ENCODE measurements at regions not wholly inside any gene's neighbourhood (a gene's known extent, or its start where the extent isn't known, plus 50 kb on each side); places are given as distances from the start of the nearest gene placed in this dataset.
A peak's percentile ranks its signal among the peaks of the same experiment; 100 is the strongest.

DNA sequence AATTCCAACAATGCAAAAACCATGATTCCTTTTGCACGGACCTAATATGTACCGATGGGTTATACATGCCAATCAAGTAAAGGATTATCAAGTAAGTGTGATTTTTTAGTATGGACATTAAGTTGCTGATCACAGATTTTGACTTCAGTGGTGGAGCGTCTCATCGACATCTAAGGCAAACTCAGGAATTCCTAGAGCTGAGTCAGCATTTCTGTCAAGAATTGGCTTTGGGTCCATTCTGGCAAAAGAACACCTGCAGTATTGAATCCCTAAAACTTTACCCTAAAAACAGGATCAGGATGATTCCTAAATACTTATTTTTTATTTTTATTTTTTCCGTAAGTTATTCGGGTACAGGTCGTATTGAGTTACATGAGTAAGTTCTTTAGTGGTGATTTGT lies 83.6 kb downstream of the HPGD start:
- DNase-seq, result no peak

- no peak for DNase-seq
These were observed 84.5 kb downstream of the HPGD start for GRCh38 chr4:174437749-174438148.

- DNase-seq, result peak; percentile 49
These were observed 85.0 kb downstream of the HPGD start for GRCh38 chr4:174437324-174437723.

GRCh38 chr4:174436377-174436776 lies 85.9 kb downstream of the HPGD start:
- DNase-seq, result no peak

DNA sequence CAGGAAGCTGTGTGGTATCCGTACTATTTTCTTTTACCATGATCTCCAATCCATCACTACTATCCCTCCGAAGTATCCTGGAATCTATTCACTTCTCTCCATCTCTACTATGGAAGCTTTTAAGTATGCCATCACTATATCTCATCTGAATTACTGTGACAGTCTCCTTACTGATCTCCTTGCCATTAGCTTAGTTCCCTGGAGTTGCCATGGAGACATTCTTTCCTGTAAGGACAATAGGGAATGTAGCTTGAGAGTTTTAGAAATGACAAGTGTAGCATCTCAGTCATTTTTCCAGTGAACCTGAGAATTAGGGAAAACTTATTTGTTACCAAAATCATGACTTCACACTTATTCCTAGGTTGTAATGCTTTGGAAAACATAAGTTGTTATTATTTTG lies 86.3 kb downstream of the HPGD start:
- DNase-seq, result no peak

DNA sequence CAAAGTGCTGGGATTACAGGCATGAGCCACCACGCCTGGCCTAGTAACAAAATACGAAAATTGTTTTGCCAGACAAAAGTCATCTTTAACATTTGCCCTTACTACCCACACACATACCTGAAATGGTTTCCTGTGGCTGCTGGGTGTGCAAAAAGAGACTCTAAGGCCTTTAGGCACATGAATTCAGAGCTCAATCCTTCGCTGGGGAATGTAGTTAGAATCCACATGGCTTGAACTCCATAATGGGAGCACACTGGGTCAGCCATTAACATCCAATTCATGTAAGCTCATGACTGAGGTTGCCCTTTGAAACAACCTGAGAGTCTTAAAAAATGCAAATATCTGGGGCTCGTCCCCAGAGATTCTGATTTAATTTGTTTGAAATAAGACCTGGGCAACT lies 87.8 kb downstream of the HPGD start:
- no peak for DNase-seq

- DNase-seq, result no peak
These were observed 91.7 kb downstream of the HPGD start for GRCh38 chr4:174430576-174430975.

DNA sequence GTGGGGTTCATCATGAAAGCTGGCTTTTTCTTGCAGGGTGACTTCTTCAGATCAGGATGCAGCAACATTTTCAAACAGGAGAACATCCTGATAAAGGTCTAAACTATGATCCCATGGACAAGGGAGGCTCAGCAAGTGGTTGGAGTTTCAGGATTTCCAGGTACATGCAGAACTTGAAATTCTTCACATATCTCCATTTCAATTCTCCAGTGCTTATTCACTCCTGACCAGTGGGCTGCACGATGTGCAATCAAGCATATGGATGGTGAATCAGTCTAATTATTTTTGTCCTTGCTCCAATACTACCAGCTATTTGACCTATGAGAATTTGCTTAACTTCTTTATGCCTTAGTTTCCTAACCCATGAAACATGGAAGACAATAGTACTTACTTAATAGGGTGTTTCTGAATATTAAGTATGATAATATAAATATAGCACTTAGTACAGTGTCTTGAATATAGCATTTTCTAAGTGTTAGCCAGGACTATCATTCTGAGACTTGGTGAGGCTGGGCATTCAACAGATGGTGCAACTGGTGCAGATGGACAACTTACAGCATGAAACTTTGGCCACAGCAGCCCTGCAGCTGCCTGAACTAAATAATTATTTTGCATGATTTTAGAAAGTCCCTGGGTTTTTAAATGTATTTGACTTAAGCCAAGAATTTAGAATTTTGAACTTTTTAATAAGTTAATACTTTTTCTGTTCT lies 92.4 kb downstream of the HPGD start:
- DNase-seq, result no peak

DNA sequence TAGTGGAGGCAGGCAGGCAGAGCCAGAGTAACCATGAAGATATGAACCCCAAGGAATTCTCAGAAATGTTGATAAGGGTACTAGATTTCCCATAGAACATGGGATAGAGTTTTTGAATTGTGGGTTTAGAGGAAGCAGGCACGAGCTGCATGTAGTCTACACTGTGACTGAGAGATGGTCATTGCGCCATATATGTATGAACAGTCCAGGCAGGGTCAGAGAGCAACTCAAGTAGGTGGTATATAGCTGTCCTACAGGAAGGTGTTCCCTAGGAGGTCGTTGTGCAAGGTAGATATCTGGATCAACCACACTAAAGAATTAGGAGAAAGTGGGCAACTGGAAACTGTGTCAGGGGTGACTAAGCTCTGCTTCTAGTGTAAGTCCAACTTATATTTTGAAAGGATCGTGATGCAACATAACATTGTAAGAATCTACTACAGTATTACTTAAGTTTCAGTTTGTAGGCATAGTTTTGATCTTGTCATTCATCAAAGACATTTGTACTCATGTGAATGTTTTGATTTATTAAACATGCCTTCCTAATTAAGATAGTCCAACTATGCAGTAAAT lies 94.6 kb downstream of the HPGD start:
- no peak for DNase-seq

- DNase-seq, result no peak
These were observed 96.6 kb downstream of the HPGD start for GRCh38 chr4:174425669-174426068.

GRCh38 chr4:174423257-174423944 lies 98.9 kb downstream of the HPGD start:
- no peak for DNase-seq

GRCh38 chr4:174422893-174423256 lies 99.4 kb downstream of the HPGD start:
- DNase-seq, result no peak

DNA sequence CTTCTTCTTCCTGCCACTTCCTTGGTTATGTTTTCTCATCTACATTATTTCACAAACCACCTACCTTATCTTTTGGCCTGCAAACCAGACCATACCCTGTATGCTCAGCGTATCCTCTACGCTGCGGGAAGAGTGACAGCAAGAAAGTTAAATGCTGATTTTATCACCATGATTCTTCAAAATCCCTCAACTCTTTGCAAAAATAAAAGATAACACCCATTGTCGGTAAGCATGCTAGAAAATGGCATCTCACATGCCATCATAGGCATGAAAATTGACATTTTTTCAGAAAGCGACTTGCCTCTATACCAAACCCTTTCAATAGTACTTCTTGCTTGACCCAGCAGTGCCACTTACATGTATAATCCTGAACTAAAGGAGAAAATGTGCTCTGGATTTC lies 102.0 kb downstream of the HPGD start:
- DNase-seq, result no peak

DNA sequence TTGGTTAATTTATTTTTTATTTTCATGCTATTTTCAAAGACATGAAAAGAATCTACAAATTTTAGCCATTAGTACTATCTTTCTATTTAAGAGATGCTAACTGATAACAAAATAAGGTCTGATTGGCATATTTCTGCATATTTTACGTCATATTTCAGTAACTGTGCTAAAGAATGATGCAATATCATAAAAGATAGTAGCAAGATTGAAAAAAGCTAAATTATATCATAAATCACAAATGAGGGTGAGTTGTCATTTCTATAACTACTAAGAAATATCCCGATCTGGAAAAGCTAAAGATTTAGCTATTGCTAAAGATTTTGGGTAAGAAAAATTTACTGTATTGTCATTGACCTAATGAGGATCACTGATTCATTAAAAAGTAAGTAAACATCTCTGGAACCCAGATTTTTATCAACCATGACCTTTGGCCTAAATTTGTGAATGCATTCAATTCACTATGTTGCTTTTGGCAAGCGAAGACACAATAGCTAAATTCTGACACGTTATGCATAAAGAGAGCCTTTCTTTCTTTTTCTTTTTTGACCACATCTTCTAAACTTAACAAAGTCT lies 103.6 kb downstream of the HPGD start:
- no peak for DNase-seq

GRCh38 chr4:174408841-174409552 lies 113.3 kb downstream of the HPGD start:
- no peak for DNase-seq

DNA sequence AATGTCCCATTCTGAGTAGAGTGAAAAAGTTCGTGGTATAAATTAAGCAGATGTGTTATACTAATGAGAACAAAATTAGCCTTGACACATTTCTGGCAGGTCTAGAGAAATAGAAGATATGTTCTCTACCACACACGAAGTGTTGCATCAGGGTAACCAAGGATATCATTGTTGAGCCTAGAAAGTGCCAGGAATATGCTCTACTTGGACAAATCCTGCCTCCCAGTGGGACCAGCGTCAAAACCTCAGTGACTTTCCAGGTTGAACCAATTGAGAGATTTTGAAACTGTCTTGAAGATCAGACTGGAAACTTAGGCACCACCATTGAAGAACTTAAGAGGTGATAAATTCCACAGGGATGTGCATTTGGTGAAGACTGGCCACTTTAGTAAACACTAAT lies 115.9 kb downstream of the HPGD start:
- no peak for DNase-seq

- DNase-seq, result no peak
These were observed 116.4 kb downstream of the HPGD start for GRCh38 chr4:174405923-174406322.

GRCh38 chr4:174404677-174405076 lies 117.6 kb downstream of the HPGD start:
- DNase-seq, result no peak

DNA sequence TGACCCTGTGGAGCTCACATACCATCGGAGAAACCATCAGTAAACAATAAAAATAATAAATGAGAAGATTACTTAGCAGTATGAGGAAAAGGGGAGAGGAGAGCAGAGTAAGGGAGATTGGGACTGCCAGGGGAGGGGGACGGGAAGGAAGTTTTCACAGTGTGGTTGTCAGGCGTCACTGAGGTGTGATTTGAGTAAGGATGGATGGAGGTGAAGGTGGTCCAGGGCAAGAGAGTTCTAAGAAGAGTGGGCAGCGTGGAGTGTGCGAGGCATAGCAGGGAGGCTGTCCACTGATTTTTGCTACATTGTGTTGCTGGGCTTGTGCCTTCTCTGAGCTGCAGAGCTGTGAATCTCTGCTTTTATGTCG lies 119.1 kb downstream of the HPGD start:
- DNase-seq, result no peak

GRCh38 chr4:174402470-174403176 lies 118.9 kb downstream of the CEP44 start:
- no peak for DNase-seq

DNA sequence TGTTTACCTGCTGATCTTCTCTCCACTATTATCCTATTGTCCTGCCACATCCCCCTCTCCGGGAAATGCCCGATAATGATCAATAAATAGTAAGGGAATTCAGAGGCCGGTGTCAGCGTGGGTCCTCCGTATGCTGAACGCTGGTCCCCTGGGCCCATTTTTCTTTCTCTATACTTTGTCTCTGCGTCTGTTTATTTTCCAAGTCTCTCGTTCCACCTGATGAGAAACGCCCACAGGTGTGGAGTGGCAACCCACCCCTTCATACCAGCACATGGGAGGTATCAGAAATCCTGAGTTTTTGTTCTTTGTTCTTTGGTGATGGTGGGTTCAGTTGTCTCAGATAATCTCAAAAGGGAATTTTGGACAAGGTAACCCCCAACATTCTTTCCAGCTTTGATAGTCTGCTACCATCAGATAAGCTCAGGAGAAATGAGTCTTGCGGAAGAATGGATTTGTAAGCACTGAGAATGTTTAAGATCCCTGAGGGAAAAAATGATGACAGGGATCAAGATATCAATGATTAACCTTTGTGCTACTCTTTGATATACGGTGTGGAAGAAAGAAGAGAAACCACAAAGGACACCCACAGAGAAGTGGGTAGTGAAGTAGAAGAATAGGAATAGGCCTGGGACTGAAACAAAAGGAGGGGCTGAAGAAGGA lies 117.9 kb downstream of the CEP44 start:
- DNase-seq, result no peak
